ENCODE measurements at regions not wholly inside any gene's neighbourhood (a gene's known extent, or its start where the extent isn't known, plus 50 kb on each side); places are given as distances from the start of the nearest gene placed in this dataset.
A peak's percentile ranks its signal among the peaks of the same experiment; 100 is the strongest.

DNA sequence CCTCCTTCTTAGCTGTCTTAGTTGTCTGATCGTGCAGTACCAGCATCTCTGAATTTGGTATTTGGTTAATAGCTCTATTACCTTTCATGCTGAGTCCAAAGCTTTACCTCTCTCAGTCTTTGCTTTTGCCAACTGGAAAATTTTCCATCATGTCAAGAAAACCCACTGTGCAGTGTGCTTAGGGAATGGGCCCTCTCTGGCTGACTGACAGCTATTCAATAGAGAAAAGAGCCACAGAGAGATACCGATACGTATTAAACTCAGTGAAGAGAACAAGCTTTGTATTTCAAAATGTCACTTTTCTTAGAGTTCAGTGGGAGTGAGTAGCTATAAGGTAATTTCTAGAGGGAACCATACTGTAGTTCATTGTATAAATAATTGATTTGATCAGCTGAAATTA lies 1507.1 kb downstream of the C4orf33 start:
- H3K27ac ChIP-seq (ENCODE audit: low read length) = peak overlapping the region; percentile 78
- H3F3A ChIP-seq (ENCODE audit: insufficient read depth, low read length, poor library complexity, severe bottlenecking) = peaks cover 11% of the 10 kb centered on the region
- H3K9me2 ChIP-seq (ENCODE audit: insufficient read depth, low read length) = no peaks in the 10 kb centered on the region
- no peaks in the 10 kb centered on the region for H3K27me3 ChIP-seq (ENCODE audit: insufficient read depth, low read depth, low read length)
- H3K79me2 ChIP-seq (replicated peaks; ENCODE audit: insufficient read depth, low read length) = no peaks in the 10 kb centered on the region
- H3K9ac ChIP-seq (ENCODE audit: low read length) = peak overlapping the region; percentile 11
- no peak for TF ChIP-seq TAF1 (IDR thresholded peaks at IDR 0.05; ENCODE audit: low read depth)
- TF ChIP-seq RAD21 (conservative IDR thresholded peaks at IDR 0.05) = peak; percentile 44
- no peak for TF ChIP-seq MXI1 (conservative IDR thresholded peaks at IDR 0.05; ENCODE audit: poor library complexity, severe bottlenecking)
- TF ChIP-seq POLR2AphosphoS5 (IDR thresholded peaks at IDR 0.05) = peak; percentile 86
- TF ChIP-seq EP300 (conservative IDR thresholded peaks at IDR 0.05; ENCODE audit: poor library complexity, severe bottlenecking) = peak; percentile 91
- TF ChIP-seq, protein P1, sequence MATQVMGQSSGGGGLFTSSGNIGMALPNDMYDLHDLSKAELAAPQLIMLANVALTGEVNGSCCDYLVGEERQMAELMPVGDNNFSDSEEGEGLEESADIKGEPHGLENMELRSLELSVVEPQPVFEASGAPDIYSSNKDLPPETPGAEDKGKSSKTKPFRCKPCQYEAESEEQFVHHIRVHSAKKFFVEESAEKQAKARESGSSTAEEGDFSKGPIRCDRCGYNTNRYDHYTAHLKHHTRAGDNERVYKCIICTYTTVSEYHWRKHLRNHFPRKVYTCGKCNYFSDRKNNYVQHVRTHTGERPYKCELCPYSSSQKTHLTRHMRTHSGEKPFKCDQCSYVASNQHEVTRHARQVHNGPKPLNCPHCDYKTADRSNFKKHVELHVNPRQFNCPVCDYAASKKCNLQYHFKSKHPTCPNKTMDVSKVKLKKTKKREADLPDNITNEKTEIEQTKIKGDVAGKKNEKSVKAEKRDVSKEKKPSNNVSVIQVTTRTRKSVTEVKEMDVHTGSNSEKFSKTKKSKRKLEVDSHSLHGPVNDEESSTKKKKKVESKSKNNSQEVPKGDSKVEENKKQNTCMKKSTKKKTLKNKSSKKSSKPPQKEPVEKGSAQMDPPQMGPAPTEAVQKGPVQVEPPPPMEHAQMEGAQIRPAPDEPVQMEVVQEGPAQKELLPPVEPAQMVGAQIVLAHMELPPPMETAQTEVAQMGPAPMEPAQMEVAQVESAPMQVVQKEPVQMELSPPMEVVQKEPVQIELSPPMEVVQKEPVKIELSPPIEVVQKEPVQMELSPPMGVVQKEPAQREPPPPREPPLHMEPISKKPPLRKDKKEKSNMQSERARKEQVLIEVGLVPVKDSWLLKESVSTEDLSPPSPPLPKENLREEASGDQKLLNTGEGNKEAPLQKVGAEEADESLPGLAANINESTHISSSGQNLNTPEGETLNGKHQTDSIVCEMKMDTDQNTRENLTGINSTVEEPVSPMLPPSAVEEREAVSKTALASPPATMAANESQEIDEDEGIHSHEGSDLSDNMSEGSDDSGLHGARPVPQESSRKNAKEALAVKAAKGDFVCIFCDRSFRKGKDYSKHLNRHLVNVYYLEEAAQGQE (IDR thresholded peaks at IDR 0.05; ENCODE audit: borderline replicate concordance) = peak; percentile 90
- peak; percentile 19 for TF ChIP-seq SMC3 (conservative IDR thresholded peaks at IDR 0.05; ENCODE audit: poor library complexity)
- TF ChIP-seq EZH2 (IDR thresholded peaks at IDR 0.05; ENCODE audit: borderline replicate concordance, insufficient read depth, low read length, poor library complexity, severe bottlenecking) = no peak
- TF ChIP-seq, protein P2, sequence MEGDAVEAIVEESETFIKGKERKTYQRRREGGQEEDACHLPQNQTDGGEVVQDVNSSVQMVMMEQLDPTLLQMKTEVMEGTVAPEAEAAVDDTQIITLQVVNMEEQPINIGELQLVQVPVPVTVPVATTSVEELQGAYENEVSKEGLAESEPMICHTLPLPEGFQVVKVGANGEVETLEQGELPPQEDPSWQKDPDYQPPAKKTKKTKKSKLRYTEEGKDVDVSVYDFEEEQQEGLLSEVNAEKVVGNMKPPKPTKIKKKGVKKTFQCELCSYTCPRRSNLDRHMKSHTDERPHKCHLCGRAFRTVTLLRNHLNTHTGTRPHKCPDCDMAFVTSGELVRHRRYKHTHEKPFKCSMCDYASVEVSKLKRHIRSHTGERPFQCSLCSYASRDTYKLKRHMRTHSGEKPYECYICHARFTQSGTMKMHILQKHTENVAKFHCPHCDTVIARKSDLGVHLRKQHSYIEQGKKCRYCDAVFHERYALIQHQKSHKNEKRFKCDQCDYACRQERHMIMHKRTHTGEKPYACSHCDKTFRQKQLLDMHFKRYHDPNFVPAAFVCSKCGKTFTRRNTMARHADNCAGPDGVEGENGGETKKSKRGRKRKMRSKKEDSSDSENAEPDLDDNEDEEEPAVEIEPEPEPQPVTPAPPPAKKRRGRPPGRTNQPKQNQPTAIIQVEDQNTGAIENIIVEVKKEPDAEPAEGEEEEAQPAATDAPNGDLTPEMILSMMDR (IDR thresholded peaks at IDR 0.05; ENCODE audit: poor library complexity, severe bottlenecking) = no peak
- no peaks in the 10 kb centered on the region for H3K36me3 ChIP-seq (ENCODE audit: insufficient read depth, low read length)
- no peak overlapping the region for H3K4me2 ChIP-seq (ENCODE audit: low read length)
- no peak overlapping the region for H2AFZ ChIP-seq (ENCODE audit: low read depth, low read length)
- H3K9me3 ChIP-seq (ENCODE audit: low read length) = no peaks in the 10 kb centered on the region
- no peaks in the 10 kb centered on the region for H4K20me1 ChIP-seq (ENCODE audit: insufficient read depth)
- peak overlapping the region; percentile 6 for H3K4me3 ChIP-seq (ENCODE audit: low read length)

DNA sequence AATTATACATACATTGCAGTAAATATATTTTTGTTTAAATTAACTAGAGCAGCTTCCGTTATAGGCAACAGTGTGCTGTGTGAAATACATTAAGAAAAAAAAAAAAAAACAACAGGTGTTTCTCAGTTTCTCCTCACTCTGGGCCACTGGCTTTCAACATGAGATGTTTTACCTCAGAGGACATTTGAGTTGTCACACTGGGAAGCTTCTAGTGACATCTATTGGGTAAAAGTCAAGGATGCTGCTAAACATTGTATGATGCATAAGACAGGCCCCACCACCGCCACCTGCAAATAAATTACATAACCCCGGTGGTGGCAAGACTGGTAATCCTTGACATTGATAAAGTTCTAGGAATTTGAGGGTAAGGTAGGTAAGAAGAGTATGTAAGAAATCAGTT lies 1512.2 kb downstream of the C4orf33 start:
- Histone ChIP-seq H3K4me2 (ENCODE audit: low read length) (no peak overlapping the region), H3K9me2 (ENCODE audit: insufficient read depth, low read length) (no peaks in the 10 kb centered on the region), H3F3A (ENCODE audit: insufficient read depth, low read length, poor library complexity, severe bottlenecking) (no peaks in the 10 kb centered on the region), H3K79me2 (replicated peaks; ENCODE audit: insufficient read depth, low read length) (no peaks in the 10 kb centered on the region), H2AFZ (ENCODE audit: low read depth, low read length) (no peak overlapping the region), H3K36me3 (ENCODE audit: insufficient read depth, low read length) (no peaks in the 10 kb centered on the region), H3K4me3 (ENCODE audit: low read length) (no peak overlapping the region), H3K27me3 (ENCODE audit: insufficient read depth, low read depth, low read length) (no peaks in the 10 kb centered on the region), H3K9ac (ENCODE audit: low read length) (no peak overlapping the region), H3K27ac (ENCODE audit: low read length) (no peak overlapping the region), H3K9me3 (ENCODE audit: low read length) (no peaks in the 10 kb centered on the region), H4K20me1 (ENCODE audit: insufficient read depth) (no peaks in the 10 kb centered on the region)
- TF ChIP-seq TAF1 (IDR thresholded peaks at IDR 0.05; ENCODE audit: low read depth) = no peak
- TF ChIP-seq POLR2AphosphoS5 (IDR thresholded peaks at IDR 0.05) = no peak
- no peak for TF ChIP-seq SMC3 (conservative IDR thresholded peaks at IDR 0.05; ENCODE audit: poor library complexity)
- no peak for TF ChIP-seq MXI1 (conservative IDR thresholded peaks at IDR 0.05; ENCODE audit: poor library complexity, severe bottlenecking)
- TF ChIP-seq EZH2 (IDR thresholded peaks at IDR 0.05; ENCODE audit: borderline replicate concordance, insufficient read depth, low read length, poor library complexity, severe bottlenecking) = no peak
- TF ChIP-seq RAD21 (conservative IDR thresholded peaks at IDR 0.05) = no peak
- TF ChIP-seq, protein P2 (IDR thresholded peaks at IDR 0.05; ENCODE audit: poor library complexity, severe bottlenecking) = no peak
- TF ChIP-seq, protein P1 (IDR thresholded peaks at IDR 0.05; ENCODE audit: borderline replicate concordance) = no peak
- TF ChIP-seq EP300 (conservative IDR thresholded peaks at IDR 0.05; ENCODE audit: poor library complexity, severe bottlenecking) = no peak

Measured in neural cell (in vitro differentiated cells).